ENCODE measurements at regions not wholly inside any gene's neighbourhood (a gene's known extent, or its start where the extent isn't known, plus 50 kb on each side); places are given as distances from the start of the nearest gene placed in this dataset.

GRCh38 chr13:91097269-91097668, 250.2 kb upstream of the MIR17HG start:
- Histone ChIP-seq H3K36me3 (ENCODE audit: insufficient read depth, low read length) (no peaks in the 10 kb centered on the region), H3K4me2 (ENCODE audit: insufficient read depth, low read length) (no peak overlapping the region), H3K4me3 (ENCODE audit: insufficient read depth, low read length) (no peak overlapping the region), H4K20me1 (ENCODE audit: insufficient read depth, low read length) (no peaks in the 10 kb centered on the region), H3K27me3 (ENCODE audit: insufficient read depth, low read length) (no peaks in the 10 kb centered on the region), H3K27ac (ENCODE audit: low read depth, low read length) (no peak overlapping the region), H2AFZ (ENCODE audit: low read length) (no peak overlapping the region), H3K4me1 (ENCODE audit: insufficient read depth, low read length) (no peaks in the 10 kb centered on the region), H3K9me3 (ENCODE audit: low read depth, low read length) (no peaks in the 10 kb centered on the region), H3K79me2 (ENCODE audit: insufficient read depth, low read length) (no peaks in the 10 kb centered on the region)
- no peak for TF ChIP-seq CTCF (IDR thresholded peaks at IDR 0.05; ENCODE audit: extremely low read depth, low read depth, low read length)
- DNase-seq (ENCODE audit: insufficient read length, low spot score, missing footprints) = no peak

- Histone ChIP-seq H3K79me2 (ENCODE audit: insufficient read depth, low read length) (no peaks in the 10 kb centered on the region), H3K9me3 (ENCODE audit: low read depth, low read length) (no peaks in the 10 kb centered on the region), H2AFZ (ENCODE audit: low read length) (no peak overlapping the region), H3K4me1 (ENCODE audit: insufficient read depth, low read length) (no peaks in the 10 kb centered on the region), H3K27me3 (ENCODE audit: insufficient read depth, low read length) (no peaks in the 10 kb centered on the region), H3K27ac (ENCODE audit: low read depth, low read length) (no peak overlapping the region), H4K20me1 (ENCODE audit: insufficient read depth, low read length) (no peaks in the 10 kb centered on the region), H3K4me3 (ENCODE audit: insufficient read depth, low read length) (no peak overlapping the region), H3K36me3 (ENCODE audit: insufficient read depth, low read length) (no peaks in the 10 kb centered on the region), H3K4me2 (ENCODE audit: insufficient read depth, low read length) (no peak overlapping the region)
- DNase-seq (ENCODE audit: insufficient read length, low spot score, missing footprints) = no peak
- no peak for TF ChIP-seq CTCF (IDR thresholded peaks at IDR 0.05; ENCODE audit: extremely low read depth, low read depth, low read length)
Measured at GRCh38 chr13:91099877-91100276, 247.6 kb upstream of the MIR17HG start.

- Histone ChIP-seq H3K79me2 (ENCODE audit: insufficient read depth, low read length) (no peaks in the 10 kb centered on the region), H3K36me3 (ENCODE audit: insufficient read depth, low read length) (no peaks in the 10 kb centered on the region), H2AFZ (ENCODE audit: low read length) (no peak overlapping the region), H4K20me1 (ENCODE audit: insufficient read depth, low read length) (no peaks in the 10 kb centered on the region), H3K4me1 (ENCODE audit: insufficient read depth, low read length) (no peaks in the 10 kb centered on the region), H3K27ac (ENCODE audit: low read depth, low read length) (no peak overlapping the region), H3K27me3 (ENCODE audit: insufficient read depth, low read length) (no peaks in the 10 kb centered on the region), H3K4me2 (ENCODE audit: insufficient read depth, low read length) (no peak overlapping the region), H3K4me3 (ENCODE audit: insufficient read depth, low read length) (no peak overlapping the region), H3K9me3 (ENCODE audit: low read depth, low read length) (no peaks in the 10 kb centered on the region)
- no peak for DNase-seq (ENCODE audit: insufficient read length, low spot score, missing footprints)
- no peak for TF ChIP-seq CTCF (IDR thresholded peaks at IDR 0.05; ENCODE audit: extremely low read depth, low read depth, low read length)
Measured at GRCh38 chr13:91100944-91101343, 246.5 kb upstream of the MIR17HG start.

GRCh38 chr13:91101381-91101780, 246.1 kb upstream of the MIR17HG start:
- H3K4me1 ChIP-seq (ENCODE audit: insufficient read depth, low read length) = no peaks in the 10 kb centered on the region
- H3K36me3 ChIP-seq (ENCODE audit: insufficient read depth, low read length) = no peaks in the 10 kb centered on the region
- DNase-seq (ENCODE audit: insufficient read length, low spot score, missing footprints) = no peak
- H3K4me3 ChIP-seq (ENCODE audit: insufficient read depth, low read length) = no peak overlapping the region
- no peak overlapping the region for H3K4me2 ChIP-seq (ENCODE audit: insufficient read depth, low read length)
- H3K9me3 ChIP-seq (ENCODE audit: low read depth, low read length) = no peaks in the 10 kb centered on the region
- H3K27me3 ChIP-seq (ENCODE audit: insufficient read depth, low read length) = no peaks in the 10 kb centered on the region
- H3K79me2 ChIP-seq (ENCODE audit: insufficient read depth, low read length) = no peaks in the 10 kb centered on the region
- no peak overlapping the region for H3K27ac ChIP-seq (ENCODE audit: low read depth, low read length)
- H4K20me1 ChIP-seq (ENCODE audit: insufficient read depth, low read length) = no peaks in the 10 kb centered on the region
- no peak overlapping the region for H2AFZ ChIP-seq (ENCODE audit: low read length)
- no peak for TF ChIP-seq CTCF (IDR thresholded peaks at IDR 0.05; ENCODE audit: extremely low read depth, low read depth, low read length)

Measured in osteoblast (primary cell).